ENCODE measurements at regions not wholly inside any gene's neighbourhood (a gene's known extent, or its start where the extent isn't known, plus 50 kb on each side); places are given as distances from the start of the nearest gene placed in this dataset.

- TF ChIP-seq PKNOX1 (IDR thresholded peaks at IDR 0.05) (peak; percentile 59), BHLHE40 (IDR thresholded peaks at IDR 0.05; ENCODE audit: borderline replicate concordance) (no peak), HDGF (IDR thresholded peaks at IDR 0.05; ENCODE audit: borderline replicate concordance) (no peak), SUZ12 (IDR thresholded peaks at IDR 0.05) (no peak), FOXM1 (IDR thresholded peaks at IDR 0.05; ENCODE audit: borderline replicate concordance) (no peak), FOXA1 (IDR thresholded peaks at IDR 0.05) (no peak)
Observed at GRCh38 chr9:79329861-79330260, 241.9 kb upstream of the TLE4 start.
